GM12878 (cell line): ENCODE measurements at regions not wholly inside any gene's neighbourhood (a gene's known extent, or its start where the extent isn't known, plus 50 kb on each side); places are given as distances from the start of the nearest gene placed in this dataset.

Source experiments
- E2F8 ChIP-seq: fragments of 450-650 bp; IDR thresholded peaks from 2 replicates; pipeline ENCODE4 v1.6.1; 2018; ENCODE audit warnings: mild to moderate bottlenecking, low read depth, moderate library complexity; ENCODE audit not compliant: partially characterized antibody
- FOS ChIP-seq: IDR thresholded peaks from 3 replicates; pipeline ENCODE4 v1.6.1; 2011; ENCODE audit warnings: borderline replicate concordance; ENCODE audit not compliant: insufficient read length; ENCODE audit errors: extremely low read depth
- POLR2AphosphoS2 ChIP-seq: IDR thresholded peaks from 2 replicates; pipeline ENCODE4 v1.6.1; 2011; ENCODE audit warnings: low read depth, mild to moderate bottlenecking, low read length, improper control_type of control experiment, moderate library complexity
- SUZ12 ChIP-seq: fragments of 200-600 bp; sonication (generic); IDR thresholded peaks from one replicate; pipeline ENCODE4 v1.6.1; 2018; ENCODE audit warnings: antibody characterized with exemption, mild to moderate bottlenecking; ENCODE audit not compliant: unreplicated experiment

- no peak for TF ChIP-seq E2F8
- TF ChIP-seq POLR2AphosphoS2 = no peak
- TF ChIP-seq SUZ12 = no peak
- TF ChIP-seq FOS = no peak
Observed at GRCh38 chr10:5271526-5271925, 74.9 kb downstream of the AKR1C4 start.
